Renal cortical epithelial cell (primary cell): ENCODE measurements at regions not wholly inside any gene's neighbourhood (a gene's known extent, or its start where the extent isn't known, plus 50 kb on each side); places are given as distances from the start of the nearest gene placed in this dataset.

Experiments
- DNase-seq: peaks from one replicate; pipeline ENCODE4 v3.0.0-alpha.2; 2011; ENCODE audit warnings: low read depth

DNA sequence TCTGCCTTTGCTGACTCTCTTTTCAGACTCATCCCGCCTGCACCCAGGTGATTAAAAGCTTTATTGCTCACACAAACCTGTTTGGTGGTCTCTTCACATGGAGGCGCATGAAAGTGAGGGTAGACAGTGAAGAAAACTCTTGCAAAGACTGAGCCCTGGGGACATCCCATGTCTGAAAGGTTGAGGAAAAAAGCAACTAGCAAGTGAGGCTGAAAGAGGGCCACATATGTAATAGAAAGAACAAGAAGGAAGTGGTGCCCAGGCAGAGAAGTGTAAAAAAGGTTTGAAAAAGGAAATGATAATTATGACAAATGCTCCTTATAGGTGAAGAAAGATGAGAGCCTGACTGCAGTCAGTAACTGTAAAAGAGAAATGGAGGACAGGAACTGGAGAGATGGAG lies 115.9 kb upstream of the NEK7 start:
- DNase-seq: no peak

DNA sequence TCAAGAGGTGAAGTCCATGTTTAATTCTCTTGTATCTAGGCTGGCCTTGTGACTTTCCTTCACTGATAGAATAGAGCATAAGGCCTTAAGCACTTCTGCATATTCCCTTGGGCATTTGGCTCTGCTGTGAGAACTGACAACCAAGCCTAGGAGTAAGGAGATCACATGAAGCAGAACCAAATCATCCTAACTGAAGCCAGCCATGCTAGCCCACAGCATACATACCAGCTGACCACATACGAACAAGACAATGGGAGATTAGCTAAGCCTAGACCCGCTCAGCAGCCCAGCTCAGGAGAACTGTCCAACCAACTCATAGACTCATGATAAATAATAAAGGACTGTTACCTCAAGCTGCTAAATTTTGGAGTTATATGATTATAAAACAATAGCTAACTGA lies 114.6 kb upstream of the NEK7 start:
- DNase-seq: peak; percentile 42

DNA sequence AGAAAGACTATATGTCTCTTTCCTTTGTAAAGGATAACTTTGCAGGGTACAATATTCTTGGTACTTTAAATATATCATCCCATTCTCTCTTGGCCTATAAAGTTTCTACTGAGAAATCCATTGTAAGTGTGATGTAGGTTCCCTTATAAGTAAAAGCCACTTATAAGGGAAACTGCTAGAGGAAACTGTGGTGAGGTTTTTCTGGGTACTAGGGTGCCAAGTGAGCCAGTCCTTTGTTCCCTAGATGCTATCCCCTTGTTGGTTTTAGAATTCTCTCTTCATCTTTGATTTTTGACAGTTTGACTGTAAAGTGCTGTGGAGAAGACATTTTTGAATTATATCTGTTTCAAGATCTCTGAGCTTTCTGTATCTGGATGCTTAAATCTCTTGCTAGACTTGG lies 108.9 kb upstream of the NEK7 start:
- DNase-seq: no peak

DNA sequence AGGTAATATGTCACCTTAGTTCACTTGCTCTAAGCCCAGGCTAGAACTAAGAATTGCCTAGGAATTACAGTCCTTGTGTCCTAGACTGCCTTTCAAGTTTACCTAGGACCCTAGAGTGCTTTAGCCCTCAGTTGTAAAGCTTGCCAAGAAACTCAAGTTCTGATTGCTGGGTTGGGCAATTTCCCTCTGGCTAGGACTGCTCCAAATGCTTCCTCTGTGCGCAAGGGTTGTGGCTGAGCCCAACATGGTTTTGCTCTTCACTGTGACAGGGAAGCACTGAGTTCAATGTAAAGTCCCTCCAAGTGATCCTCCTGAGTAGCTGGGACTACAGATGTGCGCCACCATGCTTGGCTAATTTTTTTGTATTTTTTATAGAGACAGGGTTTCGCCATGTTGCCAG lies 102.3 kb upstream of the NEK7 start:
- DNase-seq: no peak

DNA sequence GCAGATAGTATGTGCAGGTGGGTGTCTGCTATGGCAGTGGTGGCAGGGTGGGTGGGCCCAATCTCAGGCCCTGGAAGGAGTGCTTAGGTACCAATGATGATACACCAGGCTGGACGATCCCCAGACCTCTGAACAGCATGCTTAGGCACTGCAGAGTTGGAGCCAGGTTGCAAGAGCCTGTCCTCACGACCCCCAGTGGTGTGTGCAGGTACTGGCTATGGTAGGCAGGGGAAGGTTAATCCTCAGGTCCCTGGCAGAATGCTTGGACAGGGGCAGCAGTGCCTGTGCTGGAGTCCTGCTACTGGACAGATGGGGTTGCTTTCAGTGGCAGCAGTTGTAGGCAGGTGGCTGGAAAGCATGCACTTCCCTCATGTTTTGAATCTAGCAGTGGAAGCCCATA lies 100.5 kb upstream of the NEK7 start:
- DNase-seq: no peak

DNA sequence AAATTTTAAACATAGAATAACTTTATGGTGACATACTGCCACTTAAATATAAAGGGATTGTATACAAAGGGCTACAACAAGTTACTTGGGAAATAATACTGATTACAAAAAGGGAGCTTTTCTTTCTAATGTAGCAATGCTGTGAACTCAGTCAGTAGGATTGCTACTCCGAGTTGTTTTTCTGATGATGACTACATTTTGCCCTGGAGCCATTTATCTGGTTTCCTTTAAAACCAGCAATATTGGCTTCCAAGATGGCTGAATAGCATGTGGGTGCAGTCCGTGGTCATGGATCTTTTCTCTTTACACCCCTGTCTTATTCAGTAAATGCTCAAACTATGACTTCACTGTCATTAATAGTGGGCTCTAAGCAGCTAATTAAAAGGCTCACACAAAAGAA lies 92.6 kb upstream of the NEK7 start:
- peak; percentile 23 for DNase-seq

DNA sequence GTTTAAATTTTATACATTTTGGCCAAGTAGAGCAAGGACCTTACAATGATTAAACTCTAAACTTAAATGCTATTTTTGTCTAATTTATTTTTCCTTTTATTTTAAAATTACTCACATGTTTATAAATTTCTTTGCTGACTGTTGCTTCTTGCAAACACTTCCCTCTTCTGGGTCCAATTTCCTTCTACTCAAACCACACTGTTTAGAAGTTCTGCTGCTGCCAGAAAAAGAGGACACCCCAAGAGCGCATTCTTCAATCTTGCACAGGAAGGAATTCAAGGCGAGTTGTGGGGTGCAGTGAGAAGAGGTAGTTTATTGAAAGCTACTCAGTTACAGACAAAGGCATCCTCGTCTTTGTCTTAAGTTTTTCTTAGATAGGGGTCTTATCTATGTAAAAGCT lies 88.5 kb upstream of the NEK7 start:
- DNase-seq: no peak

DNA sequence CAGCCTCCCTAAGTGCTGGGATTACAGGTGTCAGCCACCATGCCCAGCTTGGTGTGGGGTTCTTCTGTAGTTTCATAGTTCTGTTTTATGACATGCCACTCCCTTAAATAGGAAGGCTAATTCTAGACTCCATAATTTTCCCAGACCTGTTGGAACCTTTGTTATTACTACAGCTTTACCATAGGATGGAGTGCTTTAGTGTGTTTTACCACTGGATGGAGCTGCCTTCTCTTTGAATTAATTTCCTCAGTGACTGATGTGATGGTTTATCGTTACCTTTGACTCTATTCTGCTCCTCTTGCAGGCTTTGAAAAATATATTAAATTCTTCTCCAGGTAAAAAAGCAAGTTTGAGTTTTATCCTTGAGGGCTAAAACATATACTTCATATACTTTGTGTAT lies 84.6 kb upstream of the NEK7 start:
- no peak for DNase-seq

DNA sequence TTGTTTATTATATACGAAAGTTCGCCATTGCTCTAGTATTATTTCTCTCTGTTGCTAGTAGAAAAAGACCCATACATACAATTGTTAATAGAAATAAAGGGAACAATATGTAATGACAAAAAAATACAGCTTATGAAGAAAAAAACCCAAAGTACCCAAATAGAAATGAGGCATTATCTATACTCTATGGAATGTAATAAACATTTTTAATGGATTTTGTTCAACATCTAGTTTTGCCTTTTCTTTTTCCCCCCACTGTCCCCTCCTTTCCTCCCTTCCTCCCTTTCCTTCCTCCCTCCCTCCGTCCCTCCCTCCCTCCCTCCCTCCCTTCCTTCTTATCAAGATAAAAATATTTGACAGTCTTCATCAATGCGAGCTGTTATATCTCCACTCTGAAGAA lies 81.5 kb upstream of the NEK7 start:
- no peak for DNase-seq

DNA sequence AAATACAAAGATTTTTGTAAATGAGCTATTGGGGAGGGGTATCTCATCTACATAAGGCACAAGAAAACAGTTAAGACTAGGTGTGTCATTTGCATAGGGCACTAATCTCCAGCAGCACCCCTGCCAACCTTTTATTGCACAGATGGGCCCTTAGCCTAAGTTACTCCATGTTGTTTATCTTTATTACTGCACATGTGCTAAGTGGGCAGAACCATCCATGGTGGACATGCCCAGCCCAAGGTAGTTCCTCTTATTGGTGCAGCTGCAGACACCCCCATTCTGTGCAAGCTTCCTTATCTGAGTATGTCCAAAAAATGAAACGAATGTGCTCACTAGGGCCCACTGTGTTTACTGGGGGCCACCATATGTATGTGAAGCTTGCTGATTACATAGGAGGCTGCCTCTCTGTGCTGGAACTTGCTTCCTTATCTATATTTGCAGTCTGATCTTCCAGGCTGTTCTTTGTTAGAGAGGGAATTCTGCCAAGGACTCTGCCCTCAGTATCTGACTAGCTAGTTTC lies 77.3 kb upstream of the NEK7 start:
- DNase-seq: no peak

DNA sequence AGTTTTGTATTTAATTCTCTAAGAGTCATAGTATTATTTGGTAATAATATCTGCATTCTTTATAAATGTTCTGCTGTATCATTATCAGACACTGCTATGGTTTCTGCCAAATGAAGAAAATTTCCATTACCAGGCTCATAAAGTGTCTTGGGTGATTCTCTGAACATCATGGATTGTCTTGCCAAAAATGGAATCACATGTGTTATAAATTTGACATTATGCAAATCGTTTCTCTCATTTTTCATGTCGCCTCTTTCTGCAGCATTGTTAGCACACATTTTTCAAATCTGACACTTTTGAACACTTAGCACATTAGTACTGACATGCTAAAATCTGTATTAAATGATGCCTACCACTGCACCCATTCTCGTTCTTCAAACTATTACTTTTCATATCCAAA lies 74.2 kb upstream of the NEK7 start:
- no peak for DNase-seq

DNA sequence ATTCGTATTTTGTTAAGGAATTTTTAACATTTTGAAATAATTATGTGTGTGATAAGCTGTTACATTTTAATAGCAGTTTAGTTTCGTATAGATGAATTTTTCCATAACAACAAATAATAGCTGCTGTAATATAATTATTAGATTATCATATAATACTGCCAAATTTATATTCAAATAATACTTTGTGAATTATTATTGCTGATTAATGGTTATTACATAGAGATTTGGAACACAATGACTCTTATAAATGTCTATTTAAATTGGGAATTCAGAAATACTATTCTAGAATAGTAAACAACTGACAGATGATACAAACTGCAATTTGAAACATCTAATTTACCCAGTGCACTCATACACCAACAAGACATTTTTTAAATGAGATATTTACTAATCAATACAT lies 73.2 kb upstream of the NEK7 start:
- DNase-seq: no peak

DNA sequence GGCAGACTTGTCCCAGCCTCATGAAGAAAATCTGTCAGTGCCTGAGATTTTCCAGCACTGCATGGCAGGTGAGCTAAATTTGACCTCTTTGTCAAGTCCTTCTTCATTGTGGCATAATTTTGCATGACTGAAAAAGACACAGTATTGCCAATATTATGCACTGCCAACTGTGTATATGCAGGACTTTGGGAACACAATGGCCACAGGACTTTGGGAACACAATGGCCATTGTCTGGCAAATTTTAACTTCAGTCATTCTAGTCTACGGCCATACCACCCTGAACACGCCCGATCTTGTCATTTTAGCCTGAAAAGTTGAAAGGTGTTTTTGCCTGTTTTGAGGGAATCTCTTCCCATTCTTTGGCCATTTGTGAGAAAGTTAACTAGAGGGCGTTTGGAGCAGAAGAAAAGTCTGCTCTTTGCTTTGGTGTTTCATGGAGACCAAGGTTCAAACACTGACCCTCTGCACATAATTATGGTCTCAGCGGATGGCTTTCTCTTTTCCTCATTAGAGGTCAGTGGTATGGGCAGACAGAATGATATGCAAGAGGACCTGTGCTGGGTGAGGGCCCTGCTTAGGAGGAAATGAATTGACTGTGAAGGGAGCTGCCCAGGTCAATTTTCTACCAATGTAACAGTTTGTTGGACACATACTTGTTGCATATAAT lies 72.4 kb upstream of the NEK7 start:
- no peak for DNase-seq

DNA sequence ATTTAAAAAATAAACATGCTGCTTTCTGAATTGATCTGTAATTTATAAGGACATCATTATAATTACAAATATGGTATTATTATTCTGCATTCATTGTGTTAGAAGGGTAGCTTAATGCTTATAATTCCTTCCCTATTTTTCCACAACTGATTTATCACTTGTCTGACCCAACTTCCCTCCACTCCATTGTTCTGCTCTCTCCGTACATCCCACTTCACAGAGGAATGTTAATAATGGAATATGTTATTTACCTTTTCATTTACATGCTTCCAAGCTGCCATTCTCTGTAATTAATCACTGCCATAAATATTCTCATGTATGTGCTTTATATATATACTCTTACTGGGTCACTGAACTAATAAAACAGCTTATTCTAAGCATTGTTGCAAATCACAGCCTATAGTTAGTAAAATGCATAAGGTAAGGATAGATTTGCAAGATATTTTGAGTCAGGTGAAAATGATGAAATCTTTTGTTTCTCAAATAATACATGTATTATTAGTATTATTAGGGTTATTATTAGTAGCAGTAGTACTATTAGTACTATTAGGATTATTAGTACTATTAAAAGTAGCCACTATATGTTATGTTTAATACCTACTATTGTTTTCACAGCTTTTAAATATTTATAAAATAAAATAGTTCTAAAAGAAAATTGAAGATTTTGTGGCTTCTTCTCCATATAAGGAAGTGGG lies 70.6 kb upstream of the NEK7 start:
- DNase-seq: no peak

DNA sequence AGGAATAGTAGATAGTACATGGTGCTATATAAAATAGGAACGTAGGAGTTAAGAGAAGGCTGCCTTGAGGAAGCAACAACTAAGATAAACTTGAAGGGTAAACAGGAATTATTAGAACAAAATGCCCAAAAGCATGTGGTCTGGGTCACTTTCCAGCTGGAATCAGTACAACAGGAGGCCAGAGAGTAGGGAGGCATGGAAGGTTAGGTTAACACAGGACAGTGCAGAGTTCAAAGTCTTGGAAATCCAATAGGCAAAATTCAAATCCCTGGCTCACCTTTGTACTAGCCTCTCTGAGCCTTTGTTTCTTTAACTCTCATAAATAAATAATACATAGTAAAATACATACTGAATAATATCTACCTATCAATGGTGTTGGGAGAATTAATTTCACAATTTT lies 69.0 kb upstream of the NEK7 start:
- no peak for DNase-seq

DNA sequence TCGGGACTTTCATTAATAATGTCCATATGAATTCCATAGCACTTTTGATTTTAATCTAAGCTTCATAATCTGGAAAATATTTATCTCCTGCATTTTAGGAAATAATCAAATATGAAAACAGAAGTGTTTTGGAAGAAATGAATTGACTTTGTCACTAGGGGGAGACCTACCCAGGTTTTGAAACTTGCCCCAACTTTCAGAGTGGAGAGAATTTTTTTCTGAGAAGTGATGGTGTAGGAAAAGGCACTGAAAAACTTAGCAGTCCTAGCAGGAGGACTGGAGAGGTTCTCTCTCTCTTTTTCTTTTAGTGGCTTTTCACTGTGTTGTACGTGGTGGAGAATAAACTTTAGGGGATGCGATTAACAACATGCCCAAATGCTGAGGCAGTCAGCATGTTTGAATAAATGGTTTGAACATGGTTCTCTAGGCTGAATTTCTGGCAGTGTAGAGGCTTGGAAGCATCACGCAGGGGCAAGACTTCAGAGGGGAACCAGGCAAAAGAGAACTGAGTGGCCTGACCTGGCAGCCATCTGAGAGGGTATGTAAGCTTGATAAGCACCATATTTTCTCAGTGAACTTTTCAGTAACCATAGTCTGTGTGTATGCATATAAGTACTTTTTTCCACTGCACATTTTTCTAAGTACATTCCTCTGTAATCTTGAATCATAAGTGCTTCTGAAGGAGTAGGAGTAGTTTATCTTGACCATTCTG lies 68.3 kb upstream of the NEK7 start:
- DNase-seq: peak; percentile 51

DNA sequence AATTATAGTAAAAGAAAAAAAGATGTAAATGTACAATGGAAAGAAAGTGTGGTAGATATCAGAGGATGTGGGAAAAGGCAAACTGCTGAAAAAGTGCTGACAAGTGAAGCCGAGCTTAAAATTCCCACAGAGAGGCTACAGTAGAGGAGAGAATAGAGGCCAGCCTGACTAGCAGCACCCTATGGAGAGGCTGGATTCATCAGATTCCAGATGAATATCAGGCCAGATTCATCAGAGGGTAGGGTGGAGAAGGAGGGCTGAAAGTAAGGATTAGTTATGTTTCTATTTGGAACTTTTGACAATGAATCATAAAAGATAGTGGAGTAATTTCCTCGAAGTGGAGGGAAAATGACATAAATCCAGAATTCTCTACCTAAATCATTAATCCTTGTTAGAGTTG lies 60.4 kb upstream of the NEK7 start:
- no peak for DNase-seq

DNA sequence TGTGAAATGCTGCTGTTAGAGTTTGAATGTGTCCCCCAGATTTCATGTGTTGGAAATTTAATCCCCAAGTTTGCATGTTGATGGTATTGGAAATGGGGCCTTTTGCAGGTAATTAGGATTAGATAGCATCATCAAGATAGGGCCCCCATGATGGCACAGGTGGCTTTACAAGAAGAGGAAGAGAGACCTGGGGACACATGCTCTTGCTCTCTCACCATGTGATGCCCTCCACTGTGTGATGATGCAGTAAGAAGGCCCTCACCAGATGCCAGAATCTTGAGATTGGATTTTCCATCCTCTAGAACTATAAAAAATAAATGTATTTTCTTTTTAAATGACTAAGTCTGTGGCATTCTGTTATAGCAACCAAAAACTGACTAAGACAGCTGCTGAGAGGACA lies 57.0 kb upstream of the NEK7 start:
- no peak for DNase-seq

DNA sequence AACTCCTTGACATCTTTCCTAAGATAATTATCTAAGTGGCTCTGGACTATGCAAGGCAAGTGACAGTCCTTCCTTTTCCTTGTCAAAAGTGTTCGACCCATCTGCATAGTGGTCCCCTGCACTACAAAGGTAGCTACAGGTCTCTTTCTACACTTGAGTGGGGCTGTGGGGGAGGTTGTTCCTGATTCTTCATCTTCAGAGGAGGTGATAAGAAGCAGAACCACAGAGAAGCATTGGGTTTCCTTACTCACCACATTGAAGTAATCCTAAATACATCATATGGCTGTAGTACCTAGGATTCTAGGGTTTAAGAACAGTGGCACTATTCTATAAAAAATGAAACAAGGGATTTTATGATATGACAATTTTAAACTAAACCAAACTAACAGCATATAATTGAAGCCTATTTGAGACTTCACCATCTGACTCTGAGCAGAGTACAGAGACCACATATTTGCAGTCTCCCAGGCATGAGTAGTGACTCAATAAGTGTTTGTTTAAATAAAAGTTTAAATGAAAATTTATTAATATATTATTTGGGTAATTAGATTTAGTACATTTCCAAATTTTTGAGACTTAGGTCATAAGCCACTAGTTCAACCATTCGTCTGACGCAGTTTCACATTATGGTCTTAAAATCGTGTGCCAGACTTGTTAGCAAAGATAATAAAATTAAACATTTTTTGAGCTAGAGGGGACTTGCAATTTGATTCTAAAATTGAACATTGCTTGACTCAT lies 54.9 kb upstream of the NEK7 start:
- no peak for DNase-seq

DNA sequence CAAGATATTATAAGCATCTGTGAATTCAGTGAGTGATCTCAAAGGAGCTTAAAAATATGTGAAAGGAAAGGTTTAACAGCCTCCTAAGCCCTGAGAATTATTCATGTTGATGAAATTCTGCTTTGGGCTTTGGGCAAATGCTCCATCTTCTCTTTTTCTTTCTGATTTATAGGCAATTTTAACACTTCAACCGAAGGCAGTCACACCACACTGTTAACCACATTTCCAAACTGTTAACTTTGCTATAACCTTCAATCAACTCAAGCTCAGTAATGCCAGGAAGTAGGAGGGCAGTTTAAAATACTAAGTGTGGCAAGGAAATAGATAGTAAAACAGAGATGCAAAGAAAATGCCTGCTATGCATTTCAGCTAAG lies 54.4 kb upstream of the NEK7 start:
- DNase-seq: no peak

DNA sequence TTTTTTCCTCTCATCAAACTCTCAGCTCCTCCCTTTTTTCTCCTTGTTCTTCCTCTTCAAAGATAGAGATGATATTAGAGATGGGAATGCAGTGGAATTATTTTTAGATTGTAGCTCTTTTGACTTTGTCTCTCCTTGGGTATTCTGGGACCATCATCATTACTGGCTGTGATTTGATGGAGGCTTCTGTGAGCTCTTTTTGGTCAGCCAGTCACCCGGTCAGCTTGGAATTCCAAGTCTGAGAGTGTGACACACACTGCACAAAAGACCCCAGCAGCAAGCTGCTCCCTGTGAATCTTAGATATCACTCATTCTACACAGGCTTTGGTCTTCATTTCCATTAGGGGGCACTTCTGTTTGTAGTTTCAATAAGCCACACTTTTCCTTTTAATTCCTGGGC lies 51.6 kb upstream of the NEK7 start:
- DNase-seq: no peak

DNA sequence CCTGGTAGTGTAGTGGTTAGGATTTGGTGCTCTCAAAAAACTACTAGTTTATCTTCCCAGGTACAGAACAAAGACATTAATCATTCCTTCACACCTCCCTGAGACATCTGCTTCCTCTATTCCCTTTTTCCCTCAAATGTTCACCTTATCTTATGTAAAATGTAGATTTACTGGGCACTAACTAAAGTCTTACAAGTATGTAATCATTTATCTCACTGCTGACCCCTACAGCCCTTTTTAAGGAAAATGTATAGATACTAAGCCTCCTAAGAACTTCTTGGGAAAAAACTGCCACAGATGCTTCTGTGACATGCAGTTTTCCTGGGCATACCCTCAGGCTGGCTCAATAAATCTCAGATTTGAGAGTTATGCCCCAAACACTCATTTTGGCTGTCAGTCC lies 50.8 kb upstream of the NEK7 start:
- no peak for DNase-seq
